Activated T-cell treated with anti-CD3 and anti-CD28 coated beads for 4 hours (primary cell): ENCODE measurements at regions not wholly inside any gene's neighbourhood (a gene's known extent, or its start where the extent isn't known, plus 50 kb on each side); places are given as distances from the start of the nearest gene placed in this dataset.

ENCODE experiments used
- DNase-seq: peaks from one replicate; pipeline ENCODE4 v3.0.0-alpha.2; 2020

DNA sequence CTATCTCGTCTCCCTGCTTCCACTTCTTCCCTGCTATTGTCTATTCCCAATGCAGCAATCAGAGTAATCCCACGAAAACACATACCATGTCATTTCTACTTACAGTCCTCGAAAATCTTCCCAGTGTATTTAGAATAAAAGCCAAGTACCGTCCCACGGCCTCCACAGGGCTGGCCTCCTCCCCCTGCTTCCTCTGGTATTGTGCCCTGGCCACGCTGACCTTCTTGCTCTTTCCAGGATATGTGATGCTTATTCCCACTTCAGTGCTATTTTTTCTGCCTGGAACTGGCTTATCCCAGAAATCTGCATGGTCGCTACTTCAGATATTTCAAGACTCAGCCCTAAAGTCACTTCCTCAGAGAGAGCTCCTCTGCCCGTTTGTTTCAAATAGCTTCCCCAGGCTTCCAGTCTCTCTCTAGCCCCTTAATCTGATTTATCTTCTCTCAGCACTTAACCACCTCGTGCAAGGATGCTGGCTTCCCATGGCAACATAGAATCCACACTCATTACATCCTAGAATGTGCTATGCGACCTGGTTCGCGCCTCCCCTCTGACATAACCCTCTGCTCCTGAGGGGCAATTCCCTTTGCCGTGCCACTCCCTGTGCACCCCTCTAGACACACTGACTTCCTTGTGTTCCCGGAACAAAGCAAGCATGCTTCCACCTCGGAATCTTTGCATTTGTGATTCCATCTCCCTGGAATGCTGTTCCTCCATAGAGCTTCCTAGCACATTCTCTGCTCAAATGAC is 365.9 kb downstream of the ZSWIM6 start:
- DNase-seq = no peak

DNA sequence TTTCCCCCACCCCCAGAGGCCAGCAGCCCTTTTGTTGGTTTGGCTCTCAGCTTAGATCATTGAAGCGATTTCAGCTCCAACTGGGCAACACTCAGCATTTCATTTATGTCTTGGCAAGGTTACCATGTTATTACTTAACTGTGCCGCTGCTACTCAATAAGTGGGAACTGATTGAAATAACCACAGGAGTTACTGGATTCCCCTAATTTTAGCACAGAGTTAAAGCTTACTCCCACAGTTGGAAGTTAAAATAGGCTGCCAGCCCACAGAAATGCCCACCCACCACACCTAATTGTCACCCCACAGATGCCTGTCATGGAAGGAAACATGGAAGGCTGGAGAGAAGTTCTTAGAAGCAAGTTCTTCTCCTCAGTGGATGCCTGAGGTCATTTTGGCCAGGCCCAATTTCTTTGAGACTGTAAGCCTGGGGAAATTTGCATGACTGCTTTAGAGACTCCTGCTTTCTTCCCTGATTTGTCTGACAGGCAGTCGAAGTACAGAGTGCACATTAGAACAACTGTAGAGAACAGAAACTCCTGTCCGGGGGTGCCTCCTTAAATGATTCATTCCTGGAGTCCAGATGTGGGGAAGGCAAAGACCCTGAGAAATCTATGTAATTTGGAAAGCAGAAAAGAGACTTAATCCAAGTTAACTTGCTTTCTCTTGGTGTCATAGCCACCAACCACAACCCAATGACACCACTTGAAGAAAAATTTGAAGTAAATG is 370.0 kb downstream of the ZSWIM6 start:
- no peak for DNase-seq

DNA sequence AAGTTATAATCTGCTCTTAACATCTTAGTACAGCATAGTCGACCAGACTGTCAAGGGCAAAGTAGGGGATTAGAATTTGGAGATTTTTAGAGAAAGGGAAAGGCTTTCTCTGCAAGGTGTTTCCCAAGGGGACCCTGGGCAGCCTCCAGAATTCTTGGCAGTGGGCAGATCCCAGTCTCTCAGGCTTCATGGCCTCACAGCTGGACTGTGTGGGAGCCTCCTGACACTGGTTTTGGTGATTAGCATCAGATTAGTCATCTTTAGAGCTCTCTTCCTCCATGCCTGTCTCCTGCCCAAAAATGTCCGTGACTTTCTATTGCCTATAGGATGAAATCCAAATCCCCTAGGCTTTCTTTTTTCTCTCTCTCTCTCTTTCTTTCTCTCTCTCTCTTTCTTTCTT is 370.7 kb downstream of the ZSWIM6 start:
- DNase-seq = no peak

DNA sequence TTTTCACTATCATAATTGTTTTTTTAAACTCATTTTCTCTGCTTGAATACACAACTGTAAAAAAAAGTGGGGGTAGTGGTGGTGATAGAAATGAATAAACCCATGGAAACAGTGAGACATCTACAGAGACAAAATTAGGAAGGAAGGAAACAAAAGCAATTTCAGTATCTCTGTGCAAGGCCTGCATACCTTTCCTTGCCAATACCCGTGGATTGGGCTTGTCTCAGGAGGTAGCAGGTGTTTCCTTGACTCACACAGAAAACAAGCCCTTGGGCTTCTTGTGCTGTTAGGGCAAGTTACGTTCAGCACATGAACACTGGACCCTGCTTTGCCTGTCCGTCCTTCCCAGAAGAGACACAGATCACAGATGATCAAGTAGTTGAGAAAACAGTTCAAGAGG is 372.2 kb downstream of the ZSWIM6 start:
- no peak for DNase-seq

DNA sequence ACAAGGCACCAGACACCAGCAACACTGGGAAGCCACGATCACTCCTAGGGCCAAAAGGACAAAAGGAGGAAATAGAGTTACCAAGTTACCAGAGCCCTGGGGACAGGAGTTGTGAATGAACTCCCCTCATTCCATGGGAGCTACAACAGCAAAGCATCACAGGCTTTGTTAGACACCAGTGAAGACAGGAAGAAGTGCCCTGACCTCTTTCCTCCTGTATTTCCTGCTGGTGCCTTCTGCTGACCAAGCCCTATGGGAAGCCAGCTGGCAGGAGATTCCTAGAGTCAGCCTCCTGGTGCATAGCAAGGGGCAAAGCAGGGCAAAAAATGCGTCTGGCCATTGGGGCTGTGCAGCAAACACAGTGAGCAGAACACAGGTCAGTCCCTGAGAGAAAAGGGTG is 374.7 kb downstream of the ZSWIM6 start:
- no peak for DNase-seq

DNA sequence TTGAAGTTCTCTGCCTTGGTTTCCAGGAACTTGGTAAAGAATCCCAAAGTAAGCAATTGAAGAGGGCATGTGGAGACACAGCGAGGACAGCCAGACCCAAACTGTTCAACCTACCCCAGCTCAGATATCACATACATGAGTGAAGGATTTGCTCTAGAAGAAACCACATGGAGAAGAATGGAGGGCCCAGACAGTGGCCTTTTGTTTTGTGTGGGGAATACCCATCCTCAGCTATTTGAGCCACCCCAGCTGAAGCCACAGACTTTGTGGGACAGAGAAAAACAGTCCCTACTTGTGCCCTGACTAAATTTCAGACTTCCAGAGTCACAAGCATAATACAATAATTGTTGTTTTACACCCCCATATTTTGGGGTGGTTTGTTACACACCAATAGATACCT is 387.1 kb downstream of the ZSWIM6 start:
- no peak for DNase-seq

DNA sequence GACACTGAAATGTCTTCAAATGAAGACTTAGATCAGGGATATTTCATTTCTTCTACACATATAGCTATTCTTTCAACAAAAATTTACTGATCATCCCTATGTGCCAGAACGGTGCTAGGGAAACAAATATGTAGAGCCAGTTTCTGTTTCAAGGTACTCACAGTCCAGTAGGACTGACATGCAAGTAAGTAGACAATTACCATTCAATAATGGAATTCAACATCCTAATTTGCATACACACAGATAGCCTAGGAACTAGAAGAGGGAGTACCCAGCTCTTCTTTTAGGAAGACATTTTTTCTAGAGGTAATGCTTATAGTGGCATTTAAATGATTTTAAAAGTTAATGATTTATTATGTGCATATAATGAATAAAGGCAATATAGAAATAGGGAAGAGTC is 388.8 kb downstream of the ZSWIM6 start:
- DNase-seq = no peak

DNA sequence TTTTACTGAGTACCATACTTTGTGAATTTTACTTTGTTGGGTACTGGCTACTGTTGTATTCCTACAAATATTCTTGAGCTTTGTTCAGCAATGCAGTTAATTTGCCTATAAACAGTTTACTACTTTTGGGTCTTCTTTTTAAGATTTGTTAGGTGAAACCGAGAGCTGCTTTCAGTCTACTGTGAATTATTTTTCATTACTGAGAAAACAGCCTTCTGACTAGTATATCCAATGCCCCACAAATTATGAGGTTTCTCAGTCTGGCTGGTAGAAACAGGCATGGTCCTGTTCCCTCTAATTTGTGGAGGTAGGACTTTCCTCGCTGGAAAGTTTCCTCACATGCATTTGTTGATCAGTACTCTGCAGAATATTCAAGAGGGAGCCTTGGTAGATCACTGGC is 392.0 kb downstream of the ZSWIM6 start:
- DNase-seq = no peak

DNA sequence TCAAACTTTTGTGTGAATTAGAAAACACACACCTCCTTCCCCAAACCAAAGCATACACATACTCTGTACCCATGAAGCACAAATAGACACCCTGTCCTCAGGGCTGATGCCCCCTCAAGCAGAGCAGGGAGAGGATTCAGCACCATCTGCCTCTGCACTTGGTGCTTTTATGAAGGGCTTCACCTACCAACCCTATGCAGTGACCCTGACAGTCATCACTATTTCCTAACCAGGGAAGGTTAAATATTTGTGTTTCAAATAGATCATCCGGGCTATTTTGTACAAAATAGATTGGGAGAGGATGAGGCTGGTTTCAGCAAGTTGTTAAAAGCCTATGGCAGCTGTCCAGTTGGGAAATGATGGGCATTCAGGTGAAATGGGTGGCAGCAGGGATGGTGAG is 396.2 kb downstream of the ZSWIM6 start:
- DNase-seq = no peak

DNA sequence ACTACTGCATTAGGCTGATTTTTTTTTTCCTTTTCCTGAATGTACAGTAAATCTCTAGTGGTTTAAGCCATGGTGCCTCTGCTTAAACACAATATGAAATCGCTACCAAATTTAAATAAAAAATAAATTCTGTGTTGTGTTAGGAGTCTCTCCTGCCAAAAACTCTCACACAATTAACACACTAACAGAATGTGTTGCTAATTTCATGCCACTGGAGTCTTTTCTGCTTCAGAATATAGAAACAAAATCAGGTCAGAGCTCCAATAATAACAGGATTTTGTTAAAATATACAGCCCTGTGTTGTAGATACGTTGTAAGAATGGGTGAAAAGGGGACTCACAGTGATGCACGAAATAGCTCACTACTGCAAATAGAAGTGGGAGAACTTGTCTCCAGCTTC is 398.8 kb downstream of the ZSWIM6 start:
- no peak for DNase-seq

DNA sequence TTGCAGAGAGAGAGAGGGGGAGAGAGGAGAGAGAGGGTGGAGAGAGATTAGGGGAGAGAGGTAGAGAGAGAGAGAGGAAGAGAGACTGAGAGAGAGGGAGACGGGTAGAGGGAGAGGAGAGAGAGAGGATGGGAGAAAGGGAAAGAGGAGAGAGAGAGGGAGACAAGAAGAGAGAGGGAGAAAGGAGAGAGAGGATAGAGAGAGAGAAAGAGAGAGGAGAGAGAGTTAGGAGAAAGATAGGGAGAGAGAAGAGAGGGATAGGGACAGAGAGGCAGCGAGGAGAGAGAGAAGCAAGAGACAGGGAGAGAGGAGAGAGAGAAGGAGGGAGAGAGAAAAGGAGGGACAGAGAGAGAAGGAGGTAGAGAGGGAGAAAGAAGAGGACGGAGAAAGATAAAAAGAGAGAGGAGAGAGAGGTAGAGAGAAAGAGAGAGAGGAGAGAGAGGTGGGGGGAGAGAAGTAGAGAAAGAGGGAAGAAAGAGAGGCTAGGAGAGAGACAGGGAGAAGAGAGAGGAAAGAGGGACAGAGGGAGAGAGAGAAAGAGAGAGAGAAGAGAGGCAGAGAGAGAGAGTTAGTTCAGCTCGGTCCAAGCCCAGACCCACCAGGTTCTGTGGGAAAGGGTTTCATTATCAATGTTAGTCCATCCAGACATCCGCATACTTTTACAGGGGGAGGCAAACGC is 399.3 kb downstream of the ZSWIM6 start:
- no peak for DNase-seq

DNA sequence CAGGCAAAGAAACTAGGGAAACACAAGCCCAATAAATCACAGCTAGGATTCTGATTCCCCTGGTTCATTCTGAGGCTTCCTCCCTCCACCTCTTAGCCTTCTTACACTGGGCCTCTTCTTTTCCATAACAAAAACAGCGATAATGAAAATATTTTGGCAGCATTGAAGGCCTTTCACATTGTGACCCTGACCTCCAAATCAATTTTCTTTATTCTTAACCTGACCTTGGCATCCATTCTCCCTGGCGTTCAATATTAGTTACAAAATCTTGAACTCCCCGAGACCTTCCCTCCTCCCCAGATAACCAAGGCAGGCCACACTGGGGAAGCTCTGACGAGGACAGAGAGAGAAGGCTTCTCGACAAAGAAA is 399.9 kb downstream of the ZSWIM6 start:
- DNase-seq = no peak

DNA sequence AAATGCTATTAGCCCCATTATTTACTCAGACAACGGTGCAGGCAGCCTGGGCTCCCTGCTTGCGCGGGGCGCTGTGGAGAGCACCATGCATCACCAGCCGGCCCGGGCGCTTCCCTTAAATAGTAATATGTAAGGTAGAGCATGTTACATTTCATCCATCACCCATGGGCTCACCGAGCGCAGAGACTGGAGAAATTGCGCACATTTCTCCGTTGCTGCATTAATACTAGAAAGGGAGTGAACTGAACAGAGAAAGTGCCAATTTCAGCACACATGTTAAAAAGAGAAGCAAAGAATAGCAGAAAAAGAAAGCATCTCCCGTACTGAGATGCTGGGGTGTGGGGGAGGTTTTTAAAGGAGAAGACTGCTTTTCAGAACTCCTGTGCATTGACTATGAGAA is 400.3 kb downstream of the ZSWIM6 start:
- no peak for DNase-seq

DNA sequence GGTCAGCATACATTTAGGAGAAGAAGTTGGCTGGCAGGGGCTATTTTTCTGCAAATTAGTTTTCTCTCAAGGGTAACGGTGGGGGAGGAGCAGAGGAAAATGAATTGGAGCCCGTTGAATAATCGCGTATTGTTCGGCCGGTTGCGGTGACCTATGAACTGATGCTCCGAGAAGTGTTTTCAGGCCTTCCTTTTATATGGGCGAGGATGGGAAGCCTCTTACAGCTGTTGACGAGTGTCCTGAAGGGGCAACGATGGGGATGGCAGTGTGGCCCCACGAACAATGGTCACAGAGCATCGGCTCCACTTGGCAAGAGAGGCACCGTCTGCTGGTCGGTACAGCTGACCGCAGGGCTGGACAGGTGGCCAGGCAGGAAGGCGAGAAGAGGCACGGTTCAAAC is 400.7 kb downstream of the ZSWIM6 start:
- no peak for DNase-seq

DNA sequence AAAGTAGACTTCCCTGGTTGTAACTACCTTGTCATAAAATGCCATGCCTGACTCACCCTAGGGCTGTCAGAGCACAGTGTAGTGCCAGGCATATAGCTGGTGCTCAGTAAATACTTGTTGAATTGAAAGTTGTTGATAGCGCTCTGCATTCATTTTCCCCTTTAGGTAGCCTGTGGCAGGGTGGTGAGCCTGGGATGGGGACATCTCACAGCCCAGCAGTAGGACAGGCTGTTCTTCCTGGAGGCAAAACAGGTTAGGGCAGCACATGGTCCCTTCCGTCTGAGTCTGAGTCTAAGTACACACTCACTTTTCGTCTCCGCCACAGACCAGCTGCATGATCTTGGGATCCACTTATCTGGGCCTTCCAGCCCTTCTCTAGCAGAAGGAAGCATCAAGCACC is 401.9 kb downstream of the ZSWIM6 start:
- DNase-seq = no peak

DNA sequence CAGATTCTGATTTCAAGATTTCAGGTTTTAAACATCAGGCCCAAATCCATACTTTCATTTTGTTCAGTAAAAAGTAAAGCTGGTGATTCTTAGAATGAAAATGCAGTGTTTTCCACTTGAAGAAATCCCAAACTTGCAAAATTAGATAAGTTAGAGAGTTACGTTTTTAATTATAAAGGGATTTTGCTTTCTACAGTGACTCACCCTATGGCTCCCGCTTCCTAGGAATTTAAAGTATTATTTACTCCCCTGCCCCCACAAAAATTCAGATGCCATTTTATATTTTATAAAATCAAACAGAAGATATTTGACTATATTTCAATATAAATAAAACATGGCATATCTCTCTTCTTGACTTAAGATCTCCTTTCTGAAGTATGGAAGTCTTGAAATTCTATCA is 402.9 kb downstream of the ZSWIM6 start:
- no peak for DNase-seq

DNA sequence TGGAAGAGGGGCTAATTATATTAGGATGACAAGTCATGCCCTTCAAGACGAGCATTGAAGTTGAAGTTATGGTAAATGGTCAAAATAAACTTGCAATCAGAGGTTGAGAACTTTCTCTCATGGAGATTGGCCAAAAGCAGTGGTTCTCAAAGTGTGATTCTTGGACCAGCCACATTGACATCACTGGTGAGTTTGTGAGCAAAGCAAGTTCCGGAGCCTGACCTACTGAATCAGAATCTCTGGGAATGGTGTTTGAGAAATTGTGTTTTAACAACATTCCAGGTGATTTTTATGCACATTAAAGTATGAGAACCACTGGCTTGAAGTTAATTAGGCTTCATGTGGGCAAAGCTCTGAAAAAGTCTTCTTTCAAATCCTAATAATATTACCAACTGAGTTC is 403.5 kb downstream of the ZSWIM6 start:
- no peak for DNase-seq

DNA sequence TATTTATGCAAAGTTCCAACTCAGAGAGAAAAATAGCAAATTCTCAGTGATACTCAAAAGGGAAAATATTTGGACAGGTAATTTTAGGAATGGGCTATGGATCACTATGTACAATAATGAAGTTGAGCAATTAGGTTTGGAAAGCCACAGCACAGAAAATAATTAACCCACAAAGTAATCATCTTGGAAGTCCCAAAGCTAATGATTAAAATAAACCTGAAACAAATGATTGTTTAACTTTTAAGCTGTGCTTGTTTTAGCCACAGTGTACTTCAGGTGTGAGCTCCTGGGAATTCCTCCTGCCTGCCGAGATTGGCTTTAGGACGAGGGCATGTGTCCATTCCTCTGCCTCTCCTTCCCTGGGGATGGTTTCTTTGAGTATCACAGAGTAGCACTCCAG is 403.9 kb downstream of the ZSWIM6 start:
- DNase-seq = no peak

DNA sequence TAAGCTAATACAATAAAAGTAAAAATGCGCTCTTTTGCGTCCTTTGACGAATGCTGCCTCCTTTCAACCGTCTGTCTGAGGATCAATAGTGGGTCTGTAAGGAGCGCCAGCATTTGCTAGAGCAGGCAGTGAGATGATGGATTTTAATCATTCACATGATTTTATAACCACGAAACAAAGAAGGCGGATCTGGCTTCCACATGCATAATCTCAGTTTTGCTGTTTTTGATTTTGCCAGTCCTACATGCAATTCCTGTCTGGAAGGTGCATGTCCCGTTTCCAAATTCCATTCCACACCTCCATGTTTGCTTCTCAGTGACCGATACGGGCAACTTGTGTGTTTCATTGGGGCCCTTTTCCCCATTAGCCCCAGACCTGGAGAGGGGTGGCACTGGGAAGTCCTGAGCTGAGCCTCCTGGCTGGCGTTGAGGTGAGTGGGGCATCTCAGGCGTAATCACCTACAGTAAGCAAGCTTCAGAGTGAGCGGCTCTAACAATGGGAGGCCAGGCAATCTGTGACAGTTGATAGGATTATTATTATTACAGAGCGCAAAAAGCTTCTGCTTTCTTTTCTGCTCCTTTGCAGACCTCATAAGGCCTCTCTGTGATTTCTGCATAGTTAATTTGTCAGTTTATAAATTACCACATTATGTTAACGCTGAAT is 405.4 kb downstream of the ZSWIM6 start:
- DNase-seq = no peak

DNA sequence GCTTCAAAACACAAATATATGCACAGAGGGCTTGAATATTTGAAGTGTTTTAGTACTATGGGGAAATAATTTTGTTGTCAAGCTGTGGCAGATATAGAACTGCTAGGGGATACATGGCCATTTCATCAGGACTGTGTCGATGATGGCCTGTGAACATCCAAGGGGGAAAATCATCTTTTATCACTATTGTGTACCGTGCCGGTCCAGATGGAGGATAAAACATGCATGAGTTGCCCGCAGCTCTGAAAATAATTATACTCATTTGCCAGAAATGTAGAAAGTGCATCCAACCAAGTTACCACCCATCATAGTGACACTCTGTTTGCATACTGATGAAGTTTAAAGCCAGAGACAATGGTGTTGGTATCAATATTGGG is 405.9 kb downstream of the ZSWIM6 start:
- DNase-seq = no peak

DNA sequence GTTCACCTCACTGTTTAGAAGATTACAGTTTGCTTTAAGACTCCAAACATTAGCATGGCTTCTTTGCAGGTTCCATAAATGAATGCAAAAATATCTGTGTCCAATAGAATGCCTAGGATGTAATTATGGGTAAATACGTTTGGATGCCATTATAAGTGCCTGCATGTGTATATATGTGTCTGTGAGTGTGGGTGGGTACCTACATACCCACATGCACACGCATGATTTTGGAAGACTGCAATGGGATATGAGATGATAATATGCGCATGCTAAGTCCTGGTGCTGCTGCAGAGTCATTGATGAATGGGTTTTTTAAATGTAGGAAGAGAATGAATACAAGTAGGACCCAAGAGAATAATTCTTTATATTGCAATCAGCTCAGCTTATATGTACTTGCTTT is 406.4 kb downstream of the ZSWIM6 start:
- DNase-seq = no peak

DNA sequence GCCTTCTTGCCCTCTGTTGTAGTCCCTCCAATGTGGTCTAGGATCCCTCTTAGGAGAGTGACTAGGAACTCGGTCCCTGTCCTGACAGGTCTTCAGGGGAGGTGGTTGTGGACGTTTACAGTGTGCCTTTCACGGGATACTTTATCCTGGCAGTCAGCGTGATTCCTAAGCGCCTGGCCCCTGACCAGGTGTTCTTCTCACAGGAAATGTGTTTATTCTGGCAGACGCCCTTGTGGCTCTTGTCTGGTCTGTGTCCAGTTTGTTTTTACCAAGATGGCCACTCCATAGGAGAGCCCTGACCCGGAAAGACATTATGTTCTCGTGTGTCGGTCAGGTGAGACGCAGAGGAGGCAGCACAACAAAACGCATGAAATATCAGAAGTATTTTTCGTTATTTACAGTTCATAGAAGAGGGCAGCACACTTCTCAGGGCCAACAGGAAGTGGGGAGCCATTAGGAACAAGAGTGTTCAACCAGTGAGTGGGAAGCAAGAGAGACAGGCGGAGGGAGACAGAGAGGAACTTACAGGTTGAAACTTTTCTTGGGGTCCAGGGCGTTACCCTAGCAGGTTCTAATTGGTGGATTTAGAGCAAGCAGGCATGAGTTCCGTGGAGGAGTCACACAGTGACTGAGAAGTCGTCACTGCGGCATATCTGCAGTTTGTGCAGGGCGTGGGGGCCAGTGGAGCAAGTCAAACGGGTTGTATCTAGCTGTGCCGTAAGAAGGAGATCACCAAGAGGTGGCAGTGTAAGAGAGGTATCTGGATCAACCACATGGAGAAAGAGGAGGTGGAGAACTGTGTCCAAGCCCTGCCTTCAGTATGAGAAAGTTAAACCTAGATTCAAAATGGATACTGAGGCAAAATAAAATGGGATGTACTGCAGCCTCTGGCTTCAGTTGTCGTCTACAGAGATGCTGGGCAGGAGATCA is 412.9 kb downstream of the ZSWIM6 start:
- DNase-seq = no peak
